ENCODE measurements at regions not wholly inside any gene's neighbourhood (a gene's known extent, or its start where the extent isn't known, plus 50 kb on each side); places are given as distances from the start of the nearest gene placed in this dataset.

GRCh38 chr2:78423631-78424030 is 601.9 kb upstream of the REG3G start:
- TF ChIP-seq POU6F1 (CRISPR knock-in tag; IDR thresholded peaks at IDR 0.05; ENCODE audit: borderline replicate concordance, low read depth) (no peak), ZNF70 (CRISPR knock-in tag; IDR thresholded peaks at IDR 0.05) (no peak), ZNF8 (CRISPR knock-in tag; IDR thresholded peaks at IDR 0.05) (no peak)

All from SK-N-SH treated with all-trans-retinoic acid at 6 μM for 48 hours (cell line).